ENCODE measurements at regions not wholly inside any gene's neighbourhood (a gene's known extent, or its start where the extent isn't known, plus 50 kb on each side); places are given as distances from the start of the nearest gene placed in this dataset.

- Histone ChIP-seq H4K20me1 (ENCODE audit: insufficient read depth) (no peaks in the 10 kb centered on the region), H3K9me2 (ENCODE audit: insufficient read depth) (no peaks in the 10 kb centered on the region), H3K27me3 (ENCODE audit: insufficient read depth, low read depth) (no peaks in the 10 kb centered on the region), H3K27ac (no peak overlapping the region), H3K4me1 (replicated peaks; ENCODE audit: insufficient read depth) (no peaks in the 10 kb centered on the region), H3K9me3 (ENCODE audit: insufficient read depth, low read depth) (no peaks in the 10 kb centered on the region), H2AFZ (no peak overlapping the region), H3K4me3 (no peak overlapping the region), H3K36me3 (ENCODE audit: low read depth) (no peaks in the 10 kb centered on the region), H3F3A (ENCODE audit: insufficient read depth, low read depth) (no peaks in the 10 kb centered on the region), H3K79me2 (ENCODE audit: low read depth) (no peaks in the 10 kb centered on the region), H3K4me2 (no peak overlapping the region)
- TF ChIP-seq CTCF (conservative IDR thresholded peaks at IDR 0.05) (no peak), EZH2 (IDR thresholded peaks at IDR 0.05; ENCODE audit: low read depth) (no peak)
- BruUV-seq (replicated peaks): no TSS peak
- no peak for DNase-seq
- ChIA-PET POLR2A (ENCODE audit: unreplicated experiment) (no interaction called here), CTCF (no interaction called here)
- intact Hi-C loops (cut with micrococcal nuclease; ENCODE audit: unreplicated experiment): no loop called here
Observed at GRCh38 chr4:103374758-103375157, 176.6 kb upstream of the CENPE start.

- intact Hi-C loops (cut with micrococcal nuclease; ENCODE audit: unreplicated experiment): no loop called here
- H3K9me3 ChIP-seq (ENCODE audit: insufficient read depth, low read depth): no peaks in the 10 kb centered on the region
- ChIA-PET POLR2A (ENCODE audit: unreplicated experiment) (no interaction called here), CTCF (no interaction called here)
- no peaks in the 10 kb centered on the region for H3K4me1 ChIP-seq (replicated peaks; ENCODE audit: insufficient read depth)
- TF ChIP-seq EZH2 (IDR thresholded peaks at IDR 0.05; ENCODE audit: low read depth) (no peak), CTCF (conservative IDR thresholded peaks at IDR 0.05) (no peak)
- H3K4me2 ChIP-seq: no peak overlapping the region
- no peaks in the 10 kb centered on the region for H3K36me3 ChIP-seq (ENCODE audit: low read depth)
- H3K27ac ChIP-seq: no peak overlapping the region
- H3K27me3 ChIP-seq (ENCODE audit: insufficient read depth, low read depth): no peaks in the 10 kb centered on the region
- H2AFZ ChIP-seq: no peak overlapping the region
- DNase-seq: no peak
- no peaks in the 10 kb centered on the region for H3K79me2 ChIP-seq (ENCODE audit: low read depth)
- BruUV-seq (replicated peaks): no TSS peak
- H3K4me3 ChIP-seq: no peak overlapping the region
- H4K20me1 ChIP-seq (ENCODE audit: insufficient read depth): no peaks in the 10 kb centered on the region
- H3F3A ChIP-seq (ENCODE audit: insufficient read depth, low read depth): no peaks in the 10 kb centered on the region
- no peaks in the 10 kb centered on the region for H3K9me2 ChIP-seq (ENCODE audit: insufficient read depth)
Observed at GRCh38 chr4:103374306-103374705, 176.2 kb upstream of the CENPE start.

GRCh38 chr4:103372002-103372558, 173.9 kb upstream of the CENPE start:
- no peaks in the 10 kb centered on the region for H3K9me2 ChIP-seq (ENCODE audit: insufficient read depth)
- CTCF ChIA-PET: no interaction called here
- no peaks in the 10 kb centered on the region for H3K79me2 ChIP-seq (ENCODE audit: low read depth)

More at GRCh38 chr4:103372002-103372558, 173.9 kb upstream of the CENPE start:
- Histone ChIP-seq H3K9me3 (ENCODE audit: insufficient read depth, low read depth) (no peaks in the 10 kb centered on the region), H4K20me1 (ENCODE audit: insufficient read depth) (no peaks in the 10 kb centered on the region), H3K36me3 (ENCODE audit: low read depth) (no peaks in the 10 kb centered on the region), H2AFZ (no peak overlapping the region), H3K27me3 (ENCODE audit: insufficient read depth, low read depth) (no peaks in the 10 kb centered on the region), H3K4me1 (replicated peaks; ENCODE audit: insufficient read depth) (no peaks in the 10 kb centered on the region), H3K4me3 (no peak overlapping the region), H3F3A (ENCODE audit: insufficient read depth, low read depth) (no peaks in the 10 kb centered on the region), H3K4me2 (no peak overlapping the region), H3K27ac (no peak overlapping the region)
- POLR2A ChIA-PET (ENCODE audit: unreplicated experiment): no interaction called here
- DNase-seq: no peak
- intact Hi-C loops (cut with micrococcal nuclease; ENCODE audit: unreplicated experiment): no loop called here
- no peak for TF ChIP-seq EZH2 (IDR thresholded peaks at IDR 0.05; ENCODE audit: low read depth)
- no peak for TF ChIP-seq CTCF (conservative IDR thresholded peaks at IDR 0.05)
- BruUV-seq (replicated peaks): no TSS peak

Data from PC-9 (cell line).